ENCODE measurements at regions not wholly inside any gene's neighbourhood (a gene's known extent, or its start where the extent isn't known, plus 50 kb on each side); places are given as distances from the start of the nearest gene placed in this dataset.

GRCh38 chr2:12076810-12077209 is 330.4 kb downstream of the LPIN1 start:
- H3K27ac ChIP-seq: no peak overlapping the region
- H3K4me1 ChIP-seq (replicated peaks in 1 of 2): no peaks in the 10 kb centered on the region
- WGBS, 10 experiments: 30 to 91% (median 75%) methylated on average over 1 to 5 of the region's 5 CpGs
- H3K4me3 ChIP-seq: no peak overlapping the region
- peak in 2 of 8 experiments; percentile 51 to 54 for ATAC-seq (replicated peaks in 6 of 8)
- in situ Hi-C loops (cut with MboI; ENCODE audit: low pct_unique_long_range_greater_than_20kb in 2 of 9, low sequenced_read_pairs in 9 of 9, unreplicated experiment in 9 of 9): no loop called here

DNA sequence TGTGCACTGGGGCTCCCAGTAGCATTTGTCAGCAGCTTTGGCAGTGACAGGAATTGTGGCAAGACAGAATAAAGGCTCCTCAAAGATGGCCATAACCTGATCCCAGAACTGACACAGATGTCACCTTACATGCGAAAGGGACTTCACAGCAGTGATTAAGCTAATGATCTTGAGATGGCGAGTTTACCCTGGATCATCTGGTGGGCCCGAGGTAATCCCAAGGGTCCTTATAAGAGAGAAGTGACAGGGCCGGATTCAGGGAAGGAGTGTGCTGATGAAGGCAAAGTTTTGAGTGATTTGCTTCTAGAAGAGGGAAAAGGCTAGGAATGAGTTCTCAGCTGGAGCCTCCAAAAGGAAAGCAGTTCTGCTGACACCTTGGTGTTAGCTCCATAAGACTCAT is 333.9 kb downstream of the LPIN1 start:
- no peak for ATAC-seq (replicated peaks in 6 of 8)
- 74 to 100% (median 84%) methylated on average over 2 to 4 of the region's 4 CpGs; no CpG with 5 or more reads in 4 of the 10 experiments for WGBS, 10 experiments
- Histone ChIP-seq H3K4me3 (no peak overlapping the region), H3K27ac (no peak overlapping the region), H3K4me1 (replicated peaks in 1 of 2) (peaks cover 6 to 10% of the 10 kb centered on the region in 2 donors)
- in situ Hi-C loops (cut with MboI; ENCODE audit: low pct_unique_long_range_greater_than_20kb in 2 of 9, low sequenced_read_pairs in 9 of 9, unreplicated experiment in 9 of 9): no loop called here

DNA sequence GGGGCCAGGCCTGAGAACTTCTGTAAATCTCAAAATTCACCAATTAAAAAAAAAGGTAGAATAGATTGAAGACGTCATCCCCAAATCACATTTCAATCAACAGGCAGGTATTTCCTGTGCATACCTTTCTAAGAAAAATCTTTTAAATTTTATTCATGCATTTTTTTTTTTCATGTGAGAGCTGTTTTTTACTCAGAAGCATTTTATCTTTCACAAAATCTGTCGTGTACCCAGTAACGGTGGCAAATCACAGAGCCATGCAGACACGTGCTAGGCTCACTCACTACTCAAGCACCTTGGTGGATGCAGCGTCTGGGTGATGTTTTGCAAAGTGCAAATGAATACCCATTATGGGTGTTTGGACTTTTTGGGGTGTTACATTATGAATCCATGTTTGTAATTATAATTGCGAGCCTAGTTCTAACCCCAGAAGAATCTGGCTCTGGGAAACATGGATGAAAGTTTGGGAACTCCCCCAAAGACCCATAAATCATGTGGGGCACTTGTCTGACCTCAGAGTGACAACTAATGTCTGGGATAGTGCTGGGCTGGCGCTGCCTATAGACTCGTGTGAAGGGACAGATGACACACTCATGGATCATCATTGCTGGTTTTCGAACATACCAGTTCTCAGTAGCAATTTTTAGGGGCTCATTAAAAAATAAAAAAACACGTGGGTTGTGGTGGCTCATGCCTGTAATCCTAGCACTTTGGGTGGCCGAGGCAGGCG is 335.2 kb downstream of the LPIN1 start:
- no peak overlapping the region for H3K4me3 ChIP-seq
- in situ Hi-C loops (cut with MboI; ENCODE audit: low pct_unique_long_range_greater_than_20kb in 2 of 9, low sequenced_read_pairs in 9 of 9, unreplicated experiment in 9 of 9): no loop called here
- H3K27ac ChIP-seq: no peak overlapping the region
- H3K4me1 ChIP-seq (replicated peaks in 1 of 2): peaks cover 6 to 10% of the 10 kb centered on the region in 2 donors
- 57 to 91% (median 71%) methylated on average over 3 to 10 of the region's 12 CpGs; no CpG with 5 or more reads in 1 of the 10 experiments for WGBS, 10 experiments
- ATAC-seq (replicated peaks in 6 of 8): peak in 1 of 8 experiments; percentile 42

- WGBS, 10 experiments: 0 to 83% (median 14%) methylated on average over 1 to 9 of the region's 9 CpGs; no CpG with 5 or more reads in 1 of the 10 experiments
- peak in 6 of 8 experiments; percentile 39 to 74 (median 63) for ATAC-seq (replicated peaks in 6 of 8)
- in situ Hi-C loops (cut with MboI; ENCODE audit: low pct_unique_long_range_greater_than_20kb in 2 of 9, low sequenced_read_pairs in 9 of 9, unreplicated experiment in 9 of 9): no loop called here
- H3K27ac ChIP-seq: no peak overlapping the region
- peaks cover 6 to 10% of the 10 kb centered on the region in 2 donors for H3K4me1 ChIP-seq (replicated peaks in 1 of 2)
- H3K4me3 ChIP-seq: no peak overlapping the region
These were observed 336.7 kb downstream of the LPIN1 start for GRCh38 chr2:12083081-12083581.

GRCh38 chr2:12083713-12084419 is 337.4 kb downstream of the LPIN1 start:
- in situ Hi-C loops (cut with MboI; ENCODE audit: low pct_unique_long_range_greater_than_20kb in 2 of 9, low sequenced_read_pairs in 9 of 9, unreplicated experiment in 9 of 9): no loop called here
- peak in 6 of 8 experiments; percentile 20 to 88 (median 64) for ATAC-seq (replicated peaks in 6 of 8)
- H3K4me1 ChIP-seq (replicated peaks in 1 of 2): peaks cover 6 to 10% of the 10 kb centered on the region in 2 donors
- no peak overlapping the region for H3K27ac ChIP-seq
- H3K4me3 ChIP-seq: no peak overlapping the region
- WGBS, 10 experiments: 24 to 60% (median 45%) methylated on average over 1 to 5 of the region's 5 CpGs; no CpG with 5 or more reads in 2 of the 10 experiments

- Histone ChIP-seq H3K4me3 (no peak overlapping the region), H3K27ac (no peak overlapping the region), H3K4me1 (replicated peaks in 1 of 2) (peaks cover 6 to 10% of the 10 kb centered on the region in 2 donors)
- 50 to 100% (median 86%) methylated on average over 1 to 2 of the region's 2 CpGs; no CpG with 5 or more reads in 1 of the 10 experiments for WGBS, 10 experiments
- in situ Hi-C loops (cut with MboI; ENCODE audit: low pct_unique_long_range_greater_than_20kb in 2 of 9, low sequenced_read_pairs in 9 of 9, unreplicated experiment in 9 of 9): no loop called here
- ATAC-seq (replicated peaks in 6 of 8): no peak
These were observed 340.7 kb downstream of the LPIN1 start for GRCh38 chr2:12087175-12087574.

DNA sequence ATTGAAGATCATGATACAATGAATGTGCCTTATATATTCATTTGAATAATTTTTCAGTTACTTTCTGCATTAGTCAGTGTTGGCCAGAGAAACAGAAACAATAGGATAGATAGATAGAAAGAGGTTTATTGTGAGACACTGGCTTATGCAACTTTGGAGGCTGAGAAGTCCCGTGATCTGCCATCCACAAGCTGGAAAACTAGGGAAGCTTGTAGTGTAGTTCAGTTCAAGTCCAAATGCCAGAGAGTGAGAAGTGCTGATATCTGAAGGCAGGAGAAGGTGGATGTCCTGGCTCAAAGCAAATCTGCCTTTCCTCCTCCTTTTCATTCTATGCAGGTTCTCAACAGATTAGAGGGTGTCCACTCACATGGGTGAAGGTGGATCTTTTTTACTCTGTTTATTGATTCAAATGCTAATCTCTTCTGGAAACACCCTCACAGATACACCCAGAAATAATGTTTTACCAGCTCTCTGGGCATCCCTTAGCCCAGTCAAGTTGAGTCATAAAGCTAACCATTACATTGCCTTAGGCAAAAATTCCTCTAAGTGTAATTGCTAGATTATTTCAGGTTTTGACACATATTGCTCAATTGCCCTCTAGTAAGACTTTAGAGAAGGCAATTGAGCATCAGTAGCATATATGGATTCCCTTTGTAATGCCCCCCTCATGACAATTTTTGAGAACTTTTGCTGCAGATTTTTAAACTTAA is 341.4 kb downstream of the LPIN1 start:
- 80 to 100% (median 100%) methylated on average over 1 of the region's 1 CpG; no CpG with 5 or more reads in 2 of the 10 experiments for WGBS, 10 experiments
- Histone ChIP-seq H3K4me1 (replicated peaks in 1 of 2) (peaks cover 6 to 10% of the 10 kb centered on the region in 2 donors), H3K4me3 (no peak overlapping the region), H3K27ac (no peak overlapping the region)
- peak in 3 of 8 experiments; percentile 22 to 57 (median 27) for ATAC-seq (replicated peaks in 6 of 8)
- in situ Hi-C loops (cut with MboI; ENCODE audit: low pct_unique_long_range_greater_than_20kb in 2 of 9, low sequenced_read_pairs in 9 of 9, unreplicated experiment in 9 of 9): no loop called here

- in situ Hi-C loops (cut with MboI; ENCODE audit: low pct_unique_long_range_greater_than_20kb in 2 of 9, low sequenced_read_pairs in 9 of 9, unreplicated experiment in 9 of 9): no loop called here
- Histone ChIP-seq H3K27ac (no peak overlapping the region), H3K4me1 (replicated peaks in 1 of 2) (peaks cover 0 to 3% of the 10 kb centered on the region in 2 donors), H3K4me3 (no peak overlapping the region)
- no peak for ATAC-seq (replicated peaks in 6 of 8)
- 80 to 100% (median 100%) methylated on average over 1 of the region's 1 CpG; no CpG with 5 or more reads in 5 of the 10 experiments for WGBS, 10 experiments
These were observed 342.6 kb downstream of the LPIN1 start for GRCh38 chr2:12089001-12089400.

DNA sequence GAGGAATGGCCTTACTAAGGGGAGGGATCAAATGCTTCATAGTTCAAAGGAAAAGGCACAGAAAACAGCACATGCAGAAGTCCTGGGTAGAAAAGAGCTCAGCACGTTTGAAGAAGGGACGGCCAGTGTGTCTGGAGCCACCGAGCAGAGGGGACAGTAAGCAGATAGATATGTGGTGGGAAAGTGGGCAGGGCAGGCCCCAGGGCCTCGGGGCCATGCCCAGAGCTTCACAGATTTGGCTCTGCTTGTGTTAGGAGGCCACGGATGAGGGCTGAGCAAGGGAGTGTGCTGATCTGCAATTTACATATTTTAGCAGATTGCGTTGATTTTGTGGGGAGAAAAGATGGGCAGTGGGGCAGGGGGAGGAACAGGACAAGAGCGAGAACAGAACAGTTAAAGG is 343.1 kb downstream of the LPIN1 start:
- no peak for ATAC-seq (replicated peaks in 6 of 8)
- no peaks in the 10 kb centered on the region for H3K4me1 ChIP-seq (replicated peaks in 1 of 2)
- H3K4me3 ChIP-seq: no peak overlapping the region
- in situ Hi-C loops (cut with MboI; ENCODE audit: low pct_unique_long_range_greater_than_20kb in 2 of 9, low sequenced_read_pairs in 9 of 9, unreplicated experiment in 9 of 9): no loop called here
- no peak overlapping the region for H3K27ac ChIP-seq
- WGBS, 10 experiments: 39 to 88% (median 75%) methylated on average over 1 to 7 of the region's 7 CpGs

DNA sequence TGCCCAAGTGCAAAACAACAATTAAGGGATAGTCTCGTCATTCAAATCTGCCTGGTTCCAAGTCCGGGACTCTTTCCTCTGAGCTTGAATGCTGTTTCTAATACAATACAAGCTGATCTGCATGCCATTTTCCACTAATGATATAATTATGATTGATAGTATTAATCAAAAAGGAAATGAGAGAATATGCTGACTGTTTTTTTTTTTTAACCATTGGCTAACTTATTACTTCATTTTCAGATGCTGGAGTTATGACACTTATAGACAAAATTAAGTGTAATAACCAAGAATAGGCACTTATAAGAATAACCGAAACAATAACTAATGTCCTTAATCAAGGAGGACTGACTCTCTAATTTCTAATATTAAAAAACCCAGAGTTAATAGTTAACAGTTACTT is 343.6 kb downstream of the LPIN1 start:
- 40 to 100% (median 91%) methylated on average over 1 to 3 of the region's 3 CpGs for WGBS, 10 experiments
- no peak overlapping the region for H3K27ac ChIP-seq
- H3K4me1 ChIP-seq (replicated peaks in 1 of 2): no peaks in the 10 kb centered on the region
- no peak overlapping the region for H3K4me3 ChIP-seq
- ATAC-seq (replicated peaks in 6 of 8): no peak
- in situ Hi-C loops (cut with MboI; ENCODE audit: low pct_unique_long_range_greater_than_20kb in 2 of 9, low sequenced_read_pairs in 9 of 9, unreplicated experiment in 9 of 9): no loop called here

DNA sequence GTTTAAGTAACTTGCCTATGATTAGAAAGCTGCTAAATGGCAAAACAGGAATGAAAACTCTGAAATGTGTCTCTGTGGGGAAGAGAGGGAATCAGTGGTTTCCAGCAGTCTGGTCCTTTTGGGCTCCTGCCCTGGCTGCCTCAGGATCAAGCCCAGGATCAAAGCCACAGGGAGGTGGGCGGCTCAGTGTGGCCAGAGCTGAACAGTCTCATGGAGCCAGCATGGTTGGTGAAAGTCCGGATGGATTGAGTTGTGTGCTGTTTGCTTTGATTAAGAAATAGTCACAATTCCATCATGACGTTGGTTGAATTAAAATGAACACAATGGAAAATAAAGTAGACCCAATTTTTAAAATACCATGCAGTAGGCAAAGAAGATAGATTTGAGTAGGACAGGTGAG is 344.2 kb downstream of the LPIN1 start:
- in situ Hi-C loops (cut with MboI; ENCODE audit: low pct_unique_long_range_greater_than_20kb in 2 of 9, low sequenced_read_pairs in 9 of 9, unreplicated experiment in 9 of 9): no loop called here
- H3K27ac ChIP-seq: no peak overlapping the region
- 17 to 100% (median 72%) methylated on average over 1 to 3 of the region's 3 CpGs; no CpG with 5 or more reads in 1 of the 10 experiments for WGBS, 10 experiments
- no peak for ATAC-seq (replicated peaks in 6 of 8)
- no peak overlapping the region for H3K4me3 ChIP-seq
- H3K4me1 ChIP-seq (replicated peaks in 1 of 2): no peaks in the 10 kb centered on the region

DNA sequence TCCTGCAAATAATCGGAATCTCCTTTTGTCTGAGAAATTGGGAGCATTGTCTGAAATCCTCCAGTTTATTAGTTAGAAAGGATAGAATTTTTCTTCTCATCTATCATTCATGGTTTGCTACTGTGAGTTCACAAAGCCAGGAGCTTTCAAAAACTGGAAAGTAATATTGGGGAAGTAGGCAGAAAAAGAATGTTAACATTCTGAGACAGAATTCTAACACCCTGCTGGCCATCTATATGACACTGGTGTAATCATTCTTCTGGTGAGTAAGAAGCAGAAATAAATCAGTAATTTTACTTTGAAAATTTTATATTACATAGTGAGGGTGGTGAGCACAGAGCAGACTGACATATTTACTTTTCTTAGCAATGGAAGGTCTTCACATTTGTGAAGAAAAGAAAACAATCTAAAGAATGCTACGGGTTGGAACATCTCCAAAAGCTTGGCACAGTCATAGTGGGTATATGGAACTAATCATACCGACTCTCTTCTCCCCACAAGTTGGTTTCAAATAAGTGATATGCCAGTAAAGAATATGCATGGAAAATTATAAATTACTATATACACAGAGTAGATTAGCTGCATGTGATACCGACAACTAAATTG is 344.9 kb downstream of the LPIN1 start:
- Histone ChIP-seq H3K4me3 (no peak overlapping the region), H3K27ac (no peak overlapping the region), H3K4me1 (replicated peaks in 1 of 2) (peaks cover 2% of the 10 kb centered on the region in 2 donors)
- ATAC-seq (replicated peaks in 6 of 8): peak in 1 of 8 experiments; percentile 48
- in situ Hi-C loops (cut with MboI; ENCODE audit: low pct_unique_long_range_greater_than_20kb in 2 of 9, low sequenced_read_pairs in 9 of 9, unreplicated experiment in 9 of 9): no loop called here
- 50 to 100% (median 95%) methylated on average over 1 to 4 of the region's 4 CpGs for WGBS, 10 experiments

All from motor neuron (in vitro differentiated cells).